HTR-8/SVneo (cell line): ENCODE measurements at regions not wholly inside any gene's neighbourhood (a gene's known extent, or its start where the extent isn't known, plus 50 kb on each side); places are given as distances from the start of the nearest gene placed in this dataset.

Source experiments
- DNase-seq: peaks from one replicate; pipeline ENCODE4 v3.0.0; 2011; ENCODE audit warnings: low spot score, mixed read lengths; ENCODE audit not compliant: insufficient read length
- FAIRE-seq: peaks from 2 replicates; lab custom pipeline; 2011; peaks lifted over from hg19 to GRCh38; lab: Jason Lieb, UNC

DNA sequence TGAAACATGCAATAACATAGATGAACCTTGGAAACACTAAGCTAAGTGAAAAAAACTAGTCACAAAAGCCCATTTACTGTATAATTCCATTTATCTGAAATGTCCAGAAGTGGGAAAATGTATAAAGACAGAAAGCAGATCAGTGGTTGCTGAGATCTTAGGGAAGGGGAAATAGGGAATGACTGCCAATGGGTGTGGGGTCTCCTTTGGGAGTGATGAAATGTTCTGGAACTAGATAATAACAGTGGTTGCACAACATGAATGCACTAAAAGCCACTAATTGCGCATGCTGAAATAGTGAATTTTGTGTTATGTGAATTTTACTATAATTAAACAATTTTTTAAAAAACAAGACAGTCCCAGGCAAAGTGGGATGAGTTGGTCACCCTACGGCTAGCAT is 472.8 kb downstream of the CCDC171 start:
- DNase-seq (no peak), FAIRE-seq (no peak)

DNA sequence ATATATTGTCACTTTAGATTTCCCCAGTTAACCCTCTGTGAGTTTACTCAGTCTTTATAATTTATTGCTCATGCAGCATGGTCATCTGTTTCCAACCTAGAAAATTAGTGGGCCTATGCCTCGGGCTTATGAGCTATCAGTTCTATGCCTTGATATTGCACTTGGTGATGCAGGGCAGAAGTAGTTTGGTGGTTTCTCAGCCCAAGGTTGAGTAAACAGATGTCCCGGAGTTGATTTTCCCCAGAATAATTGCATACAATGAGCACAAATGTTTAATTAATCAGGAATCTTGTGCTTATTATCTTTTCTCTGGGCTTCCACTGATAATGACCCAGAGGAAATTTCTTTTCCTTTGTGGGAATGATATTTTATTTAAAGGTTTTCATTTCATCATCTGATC is 474.0 kb downstream of the CCDC171 start:
- DNase-seq (no peak), FAIRE-seq (no peak)

DNA sequence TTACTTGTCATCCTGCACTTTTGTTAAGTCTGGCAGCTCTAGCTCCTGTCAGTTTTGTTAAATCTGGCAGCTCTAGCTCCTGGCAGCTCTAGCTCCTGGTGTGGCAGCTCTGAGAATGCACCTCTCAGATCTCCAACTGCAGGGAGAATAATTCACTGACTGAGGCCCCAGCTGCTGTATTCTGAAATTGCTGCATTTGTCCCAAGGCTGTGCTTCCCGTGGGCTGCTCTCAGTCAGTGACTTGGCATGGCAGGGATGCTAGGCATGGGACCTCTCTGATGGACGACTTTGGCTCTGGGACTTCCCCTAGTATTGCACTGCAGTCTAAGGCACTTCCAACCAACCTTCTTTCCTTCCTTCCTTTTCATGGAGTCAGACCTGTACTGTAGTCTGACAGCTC is 475.7 kb downstream of the CCDC171 start:
- no peak for DNase-seq
- no peak for FAIRE-seq

DNA sequence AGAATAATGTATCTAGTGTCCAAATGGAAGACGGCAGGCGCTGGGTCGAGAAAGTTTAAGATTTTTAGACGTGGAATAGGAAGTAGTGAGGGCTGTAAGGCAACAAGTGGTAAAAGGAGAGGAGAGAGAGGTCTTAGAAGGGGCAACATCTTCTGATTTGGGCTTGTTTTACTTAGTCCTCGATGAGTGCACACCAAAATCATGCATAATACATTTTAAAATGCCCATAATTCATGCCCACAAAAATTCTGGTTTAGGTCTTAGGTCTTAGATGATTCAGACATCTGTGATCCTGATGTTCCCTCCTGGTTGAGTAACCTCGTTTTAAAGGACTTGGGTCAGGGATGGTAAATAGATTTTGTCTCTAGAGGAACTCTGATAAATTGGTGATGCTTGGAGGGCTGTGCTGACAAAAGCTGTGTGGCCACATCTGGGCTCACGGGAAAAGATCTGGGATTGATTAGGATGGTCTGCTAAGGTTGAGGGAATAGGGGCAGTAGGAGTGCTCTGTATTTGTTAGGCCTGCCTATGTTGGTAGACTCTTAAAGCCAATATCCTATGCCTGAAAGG is 476.3 kb downstream of the CCDC171 start:
- FAIRE-seq (no peak), DNase-seq (no peak)

DNA sequence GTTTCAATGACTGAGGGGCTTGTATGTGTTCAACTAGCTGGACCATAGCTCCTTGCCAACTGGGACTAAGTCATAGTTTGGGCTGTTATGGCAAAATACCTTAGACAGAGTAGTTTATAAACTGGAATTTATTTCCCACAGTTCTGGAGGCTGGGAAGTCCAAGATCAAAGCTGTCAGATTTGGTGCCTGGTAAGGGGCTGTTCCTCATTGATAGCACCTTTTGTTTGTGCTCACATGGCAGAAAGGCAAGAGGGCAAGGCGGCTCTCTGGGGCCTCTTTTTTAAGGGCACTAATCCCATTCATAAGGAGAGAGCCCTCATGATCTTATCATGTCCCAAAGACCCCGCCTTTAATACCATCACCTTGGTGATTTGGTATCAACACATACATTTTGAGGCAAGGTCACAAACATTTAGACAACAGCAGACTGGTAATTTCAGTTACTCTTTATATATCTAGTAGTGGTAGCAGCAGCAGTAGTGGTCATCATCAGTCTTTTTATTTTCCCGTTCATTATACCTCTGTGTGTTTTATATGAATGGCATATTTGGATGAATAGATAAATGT is 477.0 kb downstream of the CCDC171 start:
- DNase-seq (no peak), FAIRE-seq (no peak)

DNA sequence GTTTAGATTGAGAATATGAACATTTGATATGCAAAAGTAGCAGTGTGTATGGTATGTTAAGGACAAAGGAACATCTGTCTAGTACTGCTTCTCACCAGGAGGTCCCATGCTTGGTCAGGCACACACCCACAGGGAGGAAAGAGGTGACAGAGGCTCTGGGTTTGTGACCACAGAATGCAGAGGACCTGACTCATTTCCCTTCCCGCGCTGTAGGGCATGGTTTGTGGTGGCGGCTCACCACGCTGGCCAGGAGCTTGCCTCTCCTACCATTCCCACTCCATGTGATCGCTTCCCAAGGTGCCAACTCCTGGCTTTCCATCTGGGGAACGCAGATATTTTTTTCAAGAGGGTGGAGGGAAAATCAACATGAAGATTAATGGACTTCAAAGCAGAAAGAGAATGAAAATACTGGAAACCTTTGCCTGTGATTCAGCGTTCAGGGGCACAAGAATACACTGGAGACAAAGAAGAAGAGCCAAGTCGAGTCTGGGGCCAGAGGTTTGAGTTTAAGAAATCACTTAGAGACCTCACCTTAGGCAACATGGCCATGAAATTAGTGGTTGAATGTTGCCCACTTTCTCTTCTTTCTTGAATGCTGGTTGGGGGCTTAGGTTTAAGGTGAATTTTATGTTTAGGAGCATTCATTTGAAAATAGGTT is 477.8 kb downstream of the CCDC171 start:
- DNase-seq (peak; percentile 41), FAIRE-seq (peak; percentile 31)

DNA sequence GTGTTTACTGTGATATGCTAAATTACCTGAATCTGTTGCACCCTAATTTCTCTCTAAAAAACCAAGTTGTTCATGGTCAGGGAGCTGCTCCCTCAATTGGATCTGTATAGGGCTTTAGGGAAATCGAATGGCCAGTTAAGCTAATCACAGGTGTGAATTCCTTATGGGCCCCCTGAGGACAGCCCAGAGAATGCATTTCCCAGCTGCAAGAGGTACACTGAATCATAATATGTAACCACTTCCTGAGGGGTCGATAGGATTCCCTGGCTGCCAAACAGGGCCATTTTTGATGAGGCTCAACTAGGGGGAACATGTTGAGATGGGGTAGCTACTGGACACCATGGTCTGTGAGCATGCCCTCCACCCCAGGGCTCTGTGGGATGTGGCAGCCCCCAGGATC is 478.6 kb downstream of the CCDC171 start:
- FAIRE-seq, result no peak
- DNase-seq, result no peak

DNA sequence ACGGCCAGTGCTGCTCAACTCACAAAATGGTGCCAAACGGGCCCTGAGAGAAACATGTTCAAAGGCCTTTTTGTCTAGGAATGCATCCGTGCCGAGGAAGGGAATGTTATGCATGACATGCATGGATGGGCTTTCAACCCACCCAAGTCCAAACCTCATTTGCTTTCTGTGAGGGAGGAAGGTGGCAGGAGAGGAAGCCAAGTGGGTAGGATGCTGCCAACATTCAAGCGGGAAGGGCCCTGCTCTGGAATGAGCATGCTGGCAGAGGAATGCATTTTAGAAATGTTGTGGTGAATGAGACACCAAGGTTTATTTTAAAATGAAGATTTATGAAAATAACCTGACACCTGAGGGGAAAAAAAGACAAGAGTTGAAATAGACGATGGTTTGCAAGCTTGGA is 479.1 kb downstream of the CCDC171 start:
- DNase-seq (no peak), FAIRE-seq (no peak)

DNA sequence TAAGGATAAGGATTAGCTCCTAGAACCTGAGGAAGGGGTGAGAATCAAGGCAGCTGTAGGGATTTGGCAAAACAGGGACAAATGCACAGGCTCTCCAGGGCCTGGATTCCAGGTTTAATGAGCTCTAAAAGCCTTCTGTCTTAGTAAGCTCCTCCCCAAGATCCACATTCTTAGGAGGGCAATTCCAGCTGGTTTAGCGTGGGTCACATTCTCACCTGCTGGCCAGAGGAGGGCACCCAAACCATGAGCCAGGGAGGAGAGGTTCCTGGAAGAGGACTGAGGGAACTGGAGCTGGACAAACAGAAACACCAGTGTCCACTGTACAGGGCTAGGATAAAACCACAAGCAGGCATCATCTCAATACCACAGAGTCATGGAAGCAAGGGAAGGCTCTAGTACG is 480.0 kb downstream of the CCDC171 start:
- DNase-seq (peak; percentile 21), FAIRE-seq (no peak)

DNA sequence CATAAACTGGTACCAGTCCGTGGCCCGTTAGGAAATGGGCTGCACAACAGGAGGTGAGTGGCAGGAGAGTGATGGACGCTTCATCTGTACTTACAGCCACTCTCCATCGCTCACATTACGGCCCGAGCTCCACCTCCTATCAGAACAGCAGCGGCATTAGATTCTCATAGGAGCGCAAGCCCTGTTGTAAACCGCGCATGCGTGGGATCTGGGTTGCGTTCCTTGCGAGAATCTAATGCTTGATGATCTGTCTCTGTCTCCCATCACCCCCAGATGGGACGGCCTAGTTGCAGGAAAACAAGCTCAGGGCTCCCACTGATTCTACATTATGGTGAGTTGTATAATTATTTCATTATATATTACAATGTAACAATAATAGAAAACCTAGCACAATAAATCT is 480.4 kb downstream of the CCDC171 start:
- DNase-seq (no peak), FAIRE-seq (no peak)

DNA sequence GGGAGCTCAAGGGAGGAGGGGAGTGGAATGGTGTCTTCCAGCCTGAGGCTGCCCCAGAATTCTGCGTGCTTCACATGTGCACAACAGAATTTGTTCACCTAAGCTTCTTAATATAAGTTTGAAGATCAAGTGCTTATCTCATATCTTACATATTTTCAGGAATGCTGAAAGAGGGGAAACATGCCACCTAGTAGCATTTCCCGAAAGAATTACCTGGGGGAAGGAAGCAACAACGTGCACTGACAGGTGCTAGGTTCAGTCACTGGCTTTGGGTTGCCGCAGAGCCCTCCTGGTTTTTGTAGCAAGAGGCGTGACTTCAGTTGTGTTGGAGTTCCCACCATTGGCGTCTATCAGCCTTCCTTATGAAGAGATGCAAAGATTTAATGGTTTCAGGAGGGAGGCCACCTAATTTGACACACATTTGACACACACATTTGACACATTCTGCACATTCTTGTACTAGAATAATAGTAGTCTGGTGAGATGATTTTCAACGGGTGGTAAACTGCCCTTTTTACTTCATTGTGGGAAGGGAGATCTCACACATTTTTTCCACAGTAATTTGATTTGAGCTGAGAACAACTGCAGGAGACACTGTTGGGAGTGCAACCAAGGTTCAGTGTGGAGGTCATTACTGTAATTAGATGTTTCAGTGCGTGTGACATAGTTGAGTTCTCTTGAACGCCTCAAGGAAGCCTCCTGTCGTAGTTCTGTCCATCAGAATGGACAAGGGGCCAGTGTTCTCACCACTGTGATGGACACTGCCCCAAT is 481.3 kb downstream of the CCDC171 start:
- FAIRE-seq (no peak), DNase-seq (no peak)

DNA sequence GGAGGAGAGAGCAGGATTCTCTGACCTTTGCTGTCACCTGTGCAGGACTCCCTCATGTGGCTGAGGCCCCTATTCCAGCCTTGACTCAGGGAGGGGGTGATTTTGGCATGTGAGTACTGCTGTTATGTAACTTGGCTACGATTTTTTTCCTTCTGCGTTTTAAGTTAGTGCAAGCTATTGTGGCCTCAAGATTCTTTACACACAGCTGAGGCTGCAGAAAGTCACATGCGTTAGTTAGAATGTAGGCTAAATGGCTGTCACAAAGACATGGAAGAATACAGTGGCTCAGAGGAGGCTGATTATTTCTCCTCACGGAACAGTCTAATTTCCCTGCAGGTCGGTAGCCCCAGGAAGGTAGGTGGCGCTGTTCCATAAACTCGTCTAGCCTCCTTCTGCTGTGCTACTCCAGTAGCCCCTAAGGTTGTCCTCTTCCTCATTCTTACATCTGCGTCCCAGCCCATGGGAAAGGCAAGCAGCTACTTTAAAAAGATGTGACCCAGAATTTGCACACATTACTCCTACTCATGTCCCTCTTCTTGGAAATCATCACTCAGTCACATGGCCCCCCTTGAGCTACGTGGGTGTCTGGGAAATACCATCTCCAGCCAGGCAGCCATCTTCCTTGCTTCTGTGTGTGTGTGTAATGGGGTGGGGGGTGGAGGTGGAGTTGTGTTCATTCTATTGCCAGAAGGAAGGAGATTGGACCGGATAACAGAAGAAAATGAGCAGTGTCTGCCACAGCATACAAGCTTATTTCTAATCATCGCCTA is 486.6 kb downstream of the CCDC171 start:
- DNase-seq (no peak), FAIRE-seq (no peak)

DNA sequence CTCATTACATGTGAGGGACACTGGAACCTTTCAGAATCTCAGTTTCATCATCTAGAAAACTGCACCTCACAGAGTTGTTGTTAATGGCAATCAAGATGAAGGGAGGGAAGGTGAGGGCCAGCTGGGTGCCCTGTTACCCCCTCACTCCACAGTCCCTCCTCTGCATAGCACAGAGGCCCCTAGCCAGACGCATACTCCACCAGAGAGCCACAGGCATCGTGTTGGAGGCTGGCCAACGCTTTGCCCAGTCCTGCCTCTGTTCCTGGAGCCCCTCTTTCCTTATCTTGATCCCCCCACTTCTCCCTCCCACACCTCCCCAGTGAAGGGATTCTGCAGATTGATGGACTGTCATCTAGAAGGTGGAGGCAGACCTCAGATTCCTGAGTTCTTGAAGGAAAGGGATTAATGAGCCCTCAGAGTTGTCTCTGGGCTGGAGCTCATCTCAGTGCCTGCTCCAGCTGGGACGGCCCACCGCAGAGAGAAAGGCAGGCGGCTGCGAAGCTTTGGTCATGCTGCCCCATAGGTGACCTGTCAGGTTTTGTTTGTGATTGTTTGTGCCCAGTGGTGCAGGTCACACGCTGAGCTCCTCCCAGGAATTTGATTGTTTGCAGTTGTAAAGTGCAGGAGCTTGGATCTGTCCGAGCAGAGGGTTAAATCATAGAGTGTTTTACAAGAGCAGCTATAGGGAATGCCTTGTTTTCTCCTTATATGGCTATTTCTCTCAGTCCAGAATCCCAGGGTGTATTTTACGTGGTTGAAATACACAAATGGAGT is 487.3 kb downstream of the CCDC171 start:
- no peak for FAIRE-seq
- DNase-seq, result no peak

DNA sequence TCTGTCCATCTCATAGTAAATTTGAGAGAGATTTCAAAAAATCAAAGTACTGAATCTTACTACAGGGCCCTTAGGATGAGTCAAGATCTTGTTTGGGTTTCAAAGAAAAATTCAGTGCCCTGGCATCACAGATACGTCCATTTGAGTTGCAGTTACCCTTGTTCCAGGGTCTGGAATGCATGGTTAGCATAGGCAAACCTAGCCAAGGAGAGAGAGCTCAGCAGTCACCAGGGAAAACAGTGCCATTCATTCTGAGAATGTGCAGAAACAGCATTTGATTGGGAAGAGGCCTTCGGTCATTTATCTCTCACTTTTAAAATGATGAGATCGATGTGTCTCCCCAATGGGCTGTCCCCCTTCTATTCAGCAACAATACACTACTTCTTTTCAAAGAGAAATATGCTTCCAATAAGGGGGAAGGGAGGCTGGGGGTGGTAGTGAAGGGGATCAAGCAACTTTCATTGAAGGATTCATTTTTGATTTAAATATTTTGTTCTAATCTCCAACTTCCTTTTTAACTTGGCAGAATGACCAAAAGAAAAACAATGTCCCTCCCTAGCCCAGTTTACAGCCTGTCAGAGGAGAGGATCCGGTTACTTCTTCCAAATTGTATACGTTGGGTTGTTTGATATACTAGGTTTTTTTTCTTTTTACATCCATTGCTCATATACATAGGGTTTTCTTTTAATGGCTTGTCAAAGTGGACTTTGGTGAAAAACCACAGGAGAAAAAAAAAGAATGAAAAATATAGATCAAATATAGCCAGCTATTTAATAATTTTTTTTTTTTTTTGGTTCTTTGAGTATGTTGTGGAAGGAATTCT is 491.1 kb downstream of the CCDC171 start:
- no peak for DNase-seq
- FAIRE-seq, result no peak

DNA sequence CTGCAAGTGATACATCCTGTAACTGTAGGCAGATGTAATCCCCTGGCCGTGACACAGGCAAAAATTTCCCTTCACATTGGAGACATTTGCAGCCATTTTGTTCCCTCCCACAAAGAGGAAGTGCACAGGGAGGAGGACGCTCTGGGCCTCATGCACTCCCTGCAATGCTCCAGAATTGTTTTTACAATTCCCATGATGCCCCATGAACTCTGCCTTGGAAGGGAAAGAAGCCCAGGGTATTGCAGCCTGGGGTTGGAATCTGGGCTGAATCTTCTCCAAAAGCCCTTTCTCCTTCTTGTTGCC is 491.7 kb downstream of the CCDC171 start:
- FAIRE-seq, result no peak

DNA sequence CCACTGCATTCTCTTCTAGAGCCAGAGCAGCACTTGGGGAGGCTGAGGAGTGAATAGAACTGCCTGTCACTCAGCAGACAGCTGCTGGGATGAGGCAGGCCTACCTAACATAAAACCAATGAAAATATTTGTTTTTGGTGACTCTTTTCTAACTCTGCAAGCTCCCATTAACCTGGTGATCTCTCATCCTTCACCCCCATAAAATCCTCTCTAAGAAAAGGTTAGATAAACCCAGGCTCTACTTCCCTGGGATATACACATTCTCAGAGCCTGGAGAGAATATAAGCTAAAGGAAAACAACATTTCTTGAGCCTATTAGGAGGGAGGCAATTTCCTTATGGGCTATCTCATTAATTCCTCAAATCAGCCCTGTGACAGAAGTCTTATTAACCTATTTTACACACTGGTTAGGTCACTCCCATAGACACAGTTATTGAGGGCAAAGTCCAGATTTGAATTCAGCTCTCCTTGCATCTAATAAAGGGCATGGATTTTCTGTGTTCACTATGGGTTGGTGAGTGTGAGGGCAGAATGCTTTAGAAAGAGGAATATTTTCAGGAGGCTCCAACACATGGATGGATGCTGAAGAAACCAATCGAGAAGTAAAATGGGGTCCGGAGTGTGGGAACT is 492.9 kb downstream of the CCDC171 start:
- FAIRE-seq, result no peak
- DNase-seq, result no peak

More for the DNA sequence above, 491.7 kb downstream of the CCDC171 start:
- DNase-seq, result no peak

DNA sequence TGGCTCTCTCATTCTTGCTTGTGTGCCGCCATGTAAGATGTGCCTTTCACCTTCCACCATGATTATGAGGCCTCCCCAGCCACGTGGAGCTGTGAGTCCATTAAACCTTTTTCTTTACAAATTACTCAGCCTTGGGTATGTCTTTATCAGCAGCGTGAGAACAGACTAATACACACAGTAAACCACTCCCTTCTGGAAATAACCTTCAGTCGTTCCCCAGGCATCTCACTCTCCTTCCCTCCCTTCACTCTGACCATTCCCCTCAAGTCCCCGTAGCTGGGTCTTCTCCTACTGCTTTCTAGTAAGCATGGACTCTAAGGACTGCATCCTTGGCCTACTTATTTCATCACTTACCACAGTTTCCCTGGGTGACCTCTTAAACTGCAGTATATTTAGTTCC is 493.9 kb downstream of the CCDC171 start:
- FAIRE-seq (no peak), DNase-seq (no peak)

DNA sequence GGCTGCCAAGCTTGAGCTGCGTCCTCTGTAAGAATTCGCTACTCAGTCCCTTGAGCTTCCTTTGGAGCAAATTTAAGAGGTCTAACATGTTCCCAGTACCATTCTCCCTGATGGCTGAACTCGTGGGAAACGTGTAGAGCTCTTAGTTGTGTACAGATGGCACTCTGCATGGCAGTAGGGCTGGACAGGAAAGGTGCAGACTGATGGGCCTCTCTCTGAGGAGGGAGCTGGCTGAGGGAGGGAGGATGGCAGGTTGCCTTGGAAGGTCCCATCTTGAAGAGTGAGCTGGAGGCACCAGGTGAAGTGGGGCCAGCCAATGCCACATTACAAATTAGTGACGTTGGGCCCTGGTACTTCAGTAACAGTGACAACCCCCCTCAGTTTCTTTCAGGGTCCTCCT is 495.3 kb downstream of the CCDC171 start:
- FAIRE-seq (no peak), DNase-seq (no peak)

DNA sequence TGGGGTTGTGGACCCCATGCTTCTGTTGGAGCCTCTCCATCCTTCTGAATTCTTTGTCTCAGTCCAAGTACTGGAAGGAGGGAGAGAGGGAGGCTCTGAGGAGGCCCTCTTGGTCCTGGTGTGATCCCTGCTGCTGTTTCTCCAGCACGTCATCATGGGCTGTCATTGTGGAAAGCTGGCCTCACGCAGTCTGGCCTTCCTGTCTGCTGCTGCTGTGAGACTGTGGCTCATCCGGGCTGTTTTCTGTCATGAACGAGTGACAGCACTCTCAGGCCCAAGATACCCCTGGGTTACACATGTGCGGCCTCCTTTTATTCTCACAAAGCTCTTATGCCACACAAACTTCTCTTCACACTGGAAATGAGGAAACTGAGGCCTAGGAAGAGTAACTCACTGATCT is 499.3 kb downstream of the CCDC171 start:
- FAIRE-seq, result no peak
- no peak for DNase-seq
